RWPE1 (cell line): ENCODE measurements at regions not wholly inside any gene's neighbourhood (a gene's known extent, or its start where the extent isn't known, plus 50 kb on each side); places are given as distances from the start of the nearest gene placed in this dataset.

ENCODE experiments used
- CTCF ChIA-PET: fragments of 350-600 bp; sonication (Branson Sonifier 250); formaldehyde crosslinking; extraction: SDS; loops from one replicate; lab custom pipeline; 2021; lab: Yijun Ruan, JAX
- POLR2A ChIA-PET: fragments of 400-600 bp; formaldehyde crosslinking; extraction: SDS; loops from one replicate; lab custom pipeline; 2020; ENCODE audit warnings: antibody characterized with exemption; ENCODE audit not compliant: low non-redundant PET; lab: Yijun Ruan, JAX
- DNase-seq: peaks from one replicate; pipeline ENCODE4 v3.0.0; 2012; ENCODE audit warnings: low spot score
- H3K27ac ChIP-seq: fragments of 450-650 bp; 2 replicates; pipeline ENCODE4 v1.5.1; 2017
- CTCF ChIP-seq: fragments of 450-650 bp; conservative IDR thresholded peaks from 2 replicates; pipeline ENCODE4 v1.5.1; 2017; ENCODE audit warnings: low read depth, mild to moderate bottlenecking

GRCh38 chr7:130896898-130897514, 163.0 kb upstream of the KLF14 start:
- ChIA-PET CTCF (interaction anchor here (0.5 to 1.5 kb wide), 16 partner anchors 9 to 144 kb away, joined by 3 to 15 read pairs (median 4); no protein-coding TSS in a partner anchor), POLR2A (no interaction called here)
- TF ChIP-seq CTCF, result peak; percentile 91
- H3K27ac ChIP-seq, result peak overlapping the region; percentile 87
- no peak for DNase-seq

DNA sequence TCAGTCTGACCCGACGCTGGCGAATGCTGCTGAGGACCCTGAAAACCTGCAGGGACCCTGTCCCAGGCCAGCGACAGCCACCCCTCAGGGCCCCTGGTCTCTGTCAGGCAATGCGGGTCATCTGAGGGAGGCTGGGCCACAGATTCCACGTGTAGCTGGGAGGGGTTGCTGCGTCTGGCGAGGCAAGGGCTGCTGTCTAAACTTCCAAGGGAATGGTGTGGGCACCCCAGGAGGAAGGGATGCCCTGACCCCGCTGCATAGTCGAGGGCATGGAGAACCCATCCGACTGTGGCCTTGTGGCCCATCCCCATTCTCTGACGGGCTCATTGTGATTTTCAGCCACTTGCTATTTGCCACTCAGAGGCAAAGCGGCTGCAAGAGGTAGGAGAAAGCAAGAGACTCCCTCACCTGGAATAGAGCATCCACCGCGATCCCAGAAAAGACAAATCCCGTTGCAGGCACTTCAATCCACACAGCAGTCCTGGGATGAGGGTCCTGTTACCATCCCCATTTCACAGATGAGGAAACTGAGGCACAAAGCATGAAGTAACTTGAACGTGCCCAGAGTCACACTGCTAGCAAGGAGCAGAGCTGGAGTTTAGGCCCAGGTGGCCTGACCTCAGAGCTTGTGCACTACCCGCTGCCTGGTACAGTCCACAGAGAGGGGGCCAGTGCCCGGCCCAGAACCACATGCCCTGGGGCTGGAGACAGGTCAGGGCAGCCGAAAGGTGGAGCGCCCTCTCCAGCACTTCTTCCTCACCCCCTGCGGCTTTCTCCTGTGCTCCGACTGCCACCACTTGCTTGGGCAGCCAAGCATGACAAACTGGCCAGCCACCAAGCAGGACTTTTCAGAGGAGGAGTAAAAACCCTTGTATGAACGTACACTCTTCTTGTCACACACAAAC, 163.8 kb upstream of the KLF14 start:
- H3K27ac ChIP-seq, result peak overlapping the region; percentile 87
- no peak for DNase-seq
- TF ChIP-seq CTCF, result no peak
- ChIA-PET POLR2A (no interaction called here), CTCF (interaction anchor here (0.8 to 1.4 kb wide), 11 partner anchors 9 to 143 kb away, joined by 3 to 15 read pairs (median 4); no protein-coding TSS in a partner anchor)

DNA sequence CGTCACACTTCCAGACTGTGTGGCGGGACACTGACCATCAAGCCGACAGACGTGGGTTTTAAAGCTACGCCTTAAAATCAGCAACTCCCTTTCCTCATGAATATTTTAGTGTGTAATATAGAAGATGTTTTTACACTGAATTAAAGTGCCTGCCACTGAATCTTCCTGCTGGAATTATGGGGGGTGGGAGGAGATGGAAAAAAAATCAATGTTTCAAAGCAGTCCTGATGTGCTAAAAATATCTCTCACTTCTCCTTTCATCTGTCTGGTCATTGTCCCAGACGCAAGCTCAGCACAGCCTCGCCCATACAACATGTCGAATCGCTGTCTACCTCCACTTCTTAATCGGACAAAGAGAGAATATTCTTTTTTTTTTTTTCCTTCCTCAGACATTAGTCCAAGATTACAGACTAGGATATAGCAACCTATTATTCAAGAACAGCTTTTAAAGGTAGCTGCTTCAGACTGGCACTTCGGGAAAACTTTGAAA, 165.1 kb upstream of the KLF14 start:
- H3K27ac ChIP-seq, result peak overlapping the region; percentile 87
- TF ChIP-seq CTCF, result no peak
- no peak for DNase-seq
- POLR2A ChIA-PET, result no interaction called here
- CTCF ChIA-PET, result no interaction called here

GRCh38 chr7:130899638-130900401, 165.8 kb upstream of the KLF14 start:
- TF ChIP-seq CTCF, result no peak
- H3K27ac ChIP-seq, result peak overlapping the region; percentile 81
- CTCF ChIA-PET, result no interaction called here
- DNase-seq, result no peak
- POLR2A ChIA-PET, result no interaction called here

GRCh38 chr7:130900471-130901076, 166.6 kb upstream of the KLF14 start:
- peak overlapping the region; percentile 81 for H3K27ac ChIP-seq
- ChIA-PET POLR2A (no interaction called here), CTCF (no interaction called here)
- TF ChIP-seq CTCF, result no peak
- no peak for DNase-seq
